Uterus (tissue), 2 donors: ENCODE measurements at regions not wholly inside any gene's neighbourhood (a gene's known extent, or its start where the extent isn't known, plus 50 kb on each side); places are given as distances from the start of the nearest gene placed in this dataset.

Experiments used
- POLR2A ChIP-seq, 2 donors: fragments of 450-650 bp; IDR thresholded peaks; one replicate each; pipeline ENCODE4 v1.6.1; 2016; ENCODE audit warnings: antibody characterized with exemption in 2 of 2, mild to moderate bottlenecking in 1 of 2, moderate library complexity in 1 of 2
- TF ChIP-seq, protein P1 (sequence below), 4 experiments: fragments of 200-600 bp in 2 of 4; fragments of 450-650 bp in 2 of 4; sonication (generic) in 2 of 4; IDR thresholded peaks; one replicate each; pipeline ENCODE4 v1.5.1; 2016 to 2019; ENCODE audit warnings: antibody characterized with exemption in 4 of 4, mild to moderate bottlenecking in 2 of 4, moderate library complexity in 1 of 4

- TF ChIP-seq, protein P1, sequence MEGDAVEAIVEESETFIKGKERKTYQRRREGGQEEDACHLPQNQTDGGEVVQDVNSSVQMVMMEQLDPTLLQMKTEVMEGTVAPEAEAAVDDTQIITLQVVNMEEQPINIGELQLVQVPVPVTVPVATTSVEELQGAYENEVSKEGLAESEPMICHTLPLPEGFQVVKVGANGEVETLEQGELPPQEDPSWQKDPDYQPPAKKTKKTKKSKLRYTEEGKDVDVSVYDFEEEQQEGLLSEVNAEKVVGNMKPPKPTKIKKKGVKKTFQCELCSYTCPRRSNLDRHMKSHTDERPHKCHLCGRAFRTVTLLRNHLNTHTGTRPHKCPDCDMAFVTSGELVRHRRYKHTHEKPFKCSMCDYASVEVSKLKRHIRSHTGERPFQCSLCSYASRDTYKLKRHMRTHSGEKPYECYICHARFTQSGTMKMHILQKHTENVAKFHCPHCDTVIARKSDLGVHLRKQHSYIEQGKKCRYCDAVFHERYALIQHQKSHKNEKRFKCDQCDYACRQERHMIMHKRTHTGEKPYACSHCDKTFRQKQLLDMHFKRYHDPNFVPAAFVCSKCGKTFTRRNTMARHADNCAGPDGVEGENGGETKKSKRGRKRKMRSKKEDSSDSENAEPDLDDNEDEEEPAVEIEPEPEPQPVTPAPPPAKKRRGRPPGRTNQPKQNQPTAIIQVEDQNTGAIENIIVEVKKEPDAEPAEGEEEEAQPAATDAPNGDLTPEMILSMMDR (IDR thresholded peaks at IDR 0.05), result no peak
- TF ChIP-seq POLR2A (IDR thresholded peaks at IDR 0.05), result no peak
Measured at GRCh38 chr13:85538957-85539356, 260.3 kb downstream of the SLITRK6 start.
